ENCODE measurements at regions not wholly inside any gene's neighbourhood (a gene's known extent, or its start where the extent isn't known, plus 50 kb on each side); places are given as distances from the start of the nearest gene placed in this dataset.
"Not testable (repeated sequence)": the region's sequence is repeated elsewhere in the genome, so short reads cannot be mapped to it uniquely, and the experiment has no call there.

DNA sequence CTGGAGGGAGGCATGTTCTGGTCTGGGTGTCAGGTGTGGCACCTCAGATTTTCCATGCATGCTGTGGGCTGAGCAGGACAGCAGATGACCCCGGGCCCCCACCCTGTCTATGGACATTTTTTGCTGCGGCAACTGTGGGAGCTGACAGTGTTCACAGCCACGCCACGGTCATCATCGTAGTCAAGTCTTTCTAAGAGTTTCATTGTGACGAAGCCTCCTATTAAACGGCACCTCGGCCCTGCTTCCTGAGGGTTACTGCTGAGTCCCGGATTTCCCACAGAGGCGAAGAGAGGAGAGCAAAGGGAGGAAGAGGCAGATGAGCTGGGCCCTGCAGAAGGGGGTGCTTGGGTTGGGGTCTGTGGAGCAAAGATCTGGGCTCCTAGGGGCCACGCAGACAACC is 152.1 kb upstream of the POTEB2 start:
- H3K9me3 ChIP-seq (ENCODE audit: insufficient read depth, low read depth, low read length); H3K79me2 ChIP-seq (ENCODE audit: insufficient read depth, low read length); H3K4me3 ChIP-seq (ENCODE audit: low read length, poor library complexity, severe bottlenecking); H3F3A ChIP-seq (ENCODE audit: low read depth); H3K4me1 ChIP-seq (ENCODE audit: insufficient read depth, low read length, poor library complexity, severe bottlenecking); H3K36me3 ChIP-seq (ENCODE audit: insufficient read depth, low read length); H3K4me2 ChIP-seq (ENCODE audit: low read depth, low read length, poor library complexity, severe bottlenecking); H2AFZ ChIP-seq (ENCODE audit: low read length); H3K9ac ChIP-seq (ENCODE audit: low read depth, low read length, poor library complexity, severe bottlenecking); H3K27me3 ChIP-seq (ENCODE audit: insufficient read depth, low read length, poor library complexity, severe bottlenecking); H4K20me1 ChIP-seq (ENCODE audit: insufficient read depth, low read length, poor library complexity, severe bottlenecking); H3K9me2 ChIP-seq (replicated peaks; ENCODE audit: low read depth, low read length): not testable (repeated sequence)

- not testable (repeated sequence) for H3K4me3 ChIP-seq (ENCODE audit: low read length, poor library complexity, severe bottlenecking); H3K9me3 ChIP-seq (ENCODE audit: insufficient read depth, low read depth, low read length); H3K4me2 ChIP-seq (ENCODE audit: low read depth, low read length, poor library complexity, severe bottlenecking); H3F3A ChIP-seq (ENCODE audit: low read depth); H3K9ac ChIP-seq (ENCODE audit: low read depth, low read length, poor library complexity, severe bottlenecking); H2AFZ ChIP-seq (ENCODE audit: low read length); H3K9me2 ChIP-seq (replicated peaks; ENCODE audit: low read depth, low read length); H3K27me3 ChIP-seq (ENCODE audit: insufficient read depth, low read length, poor library complexity, severe bottlenecking); H3K36me3 ChIP-seq (ENCODE audit: insufficient read depth, low read length); H3K4me1 ChIP-seq (ENCODE audit: insufficient read depth, low read length, poor library complexity, severe bottlenecking); H3K79me2 ChIP-seq (ENCODE audit: insufficient read depth, low read length); H4K20me1 ChIP-seq (ENCODE audit: insufficient read depth, low read length, poor library complexity, severe bottlenecking)
Measured at GRCh38 chr15:21017326-21017725, 151.2 kb upstream of the POTEB2 start.

DNA sequence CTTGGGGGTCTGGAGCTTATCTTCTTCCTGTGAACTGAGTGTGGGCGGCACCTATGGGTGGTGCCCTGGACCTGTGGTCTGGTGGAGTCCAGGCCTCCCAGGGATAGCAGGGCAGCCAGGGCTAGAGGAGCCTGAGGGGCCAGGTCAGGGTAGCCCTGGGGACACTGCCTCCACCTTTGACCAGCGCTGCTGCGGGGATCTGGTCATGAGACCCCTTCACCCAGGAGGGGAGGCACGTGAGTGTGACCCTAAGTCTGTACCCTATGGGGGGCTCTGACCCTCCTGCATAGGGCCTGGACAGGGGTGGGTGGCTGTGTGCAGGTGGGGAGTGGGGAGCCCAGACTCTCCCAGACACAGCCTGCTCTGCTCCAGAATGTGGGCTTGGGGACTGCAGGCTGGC is 150.5 kb upstream of the POTEB2 start:
- not testable (repeated sequence) for H3K36me3 ChIP-seq (ENCODE audit: insufficient read depth, low read length); H3F3A ChIP-seq (ENCODE audit: low read depth); H3K9me3 ChIP-seq (ENCODE audit: insufficient read depth, low read depth, low read length); H3K9ac ChIP-seq (ENCODE audit: low read depth, low read length, poor library complexity, severe bottlenecking); H4K20me1 ChIP-seq (ENCODE audit: insufficient read depth, low read length, poor library complexity, severe bottlenecking); H3K4me3 ChIP-seq (ENCODE audit: low read length, poor library complexity, severe bottlenecking); H3K4me1 ChIP-seq (ENCODE audit: insufficient read depth, low read length, poor library complexity, severe bottlenecking); H3K79me2 ChIP-seq (ENCODE audit: insufficient read depth, low read length); H2AFZ ChIP-seq (ENCODE audit: low read length); H3K27me3 ChIP-seq (ENCODE audit: insufficient read depth, low read length, poor library complexity, severe bottlenecking); H3K4me2 ChIP-seq (ENCODE audit: low read depth, low read length, poor library complexity, severe bottlenecking); H3K9me2 ChIP-seq (replicated peaks; ENCODE audit: low read depth, low read length)

GRCh38 chr15:21015171-21015570 is 149.1 kb upstream of the POTEB2 start:
- H3K4me1 ChIP-seq (ENCODE audit: insufficient read depth, low read length, poor library complexity, severe bottlenecking); H3K4me2 ChIP-seq (ENCODE audit: low read depth, low read length, poor library complexity, severe bottlenecking); H2AFZ ChIP-seq (ENCODE audit: low read length); H3K36me3 ChIP-seq (ENCODE audit: insufficient read depth, low read length); H3K4me3 ChIP-seq (ENCODE audit: low read length, poor library complexity, severe bottlenecking); H3K9me2 ChIP-seq (replicated peaks; ENCODE audit: low read depth, low read length); H4K20me1 ChIP-seq (ENCODE audit: insufficient read depth, low read length, poor library complexity, severe bottlenecking); H3K79me2 ChIP-seq (ENCODE audit: insufficient read depth, low read length); H3F3A ChIP-seq (ENCODE audit: low read depth); H3K9ac ChIP-seq (ENCODE audit: low read depth, low read length, poor library complexity, severe bottlenecking); H3K27me3 ChIP-seq (ENCODE audit: insufficient read depth, low read length, poor library complexity, severe bottlenecking); H3K9me3 ChIP-seq (ENCODE audit: insufficient read depth, low read depth, low read length): not testable (repeated sequence)

GRCh38 chr15:21013308-21013707 is 147.2 kb upstream of the POTEB2 start:
- not testable (repeated sequence) for H3K9me2 ChIP-seq (replicated peaks; ENCODE audit: low read depth, low read length); H3K4me2 ChIP-seq (ENCODE audit: low read depth, low read length, poor library complexity, severe bottlenecking); H3K9me3 ChIP-seq (ENCODE audit: insufficient read depth, low read depth, low read length); H3K27me3 ChIP-seq (ENCODE audit: insufficient read depth, low read length, poor library complexity, severe bottlenecking); H3K79me2 ChIP-seq (ENCODE audit: insufficient read depth, low read length); H3K9ac ChIP-seq (ENCODE audit: low read depth, low read length, poor library complexity, severe bottlenecking); H3K4me3 ChIP-seq (ENCODE audit: low read length, poor library complexity, severe bottlenecking); H3K36me3 ChIP-seq (ENCODE audit: insufficient read depth, low read length); H3F3A ChIP-seq (ENCODE audit: low read depth); H4K20me1 ChIP-seq (ENCODE audit: insufficient read depth, low read length, poor library complexity, severe bottlenecking); H3K4me1 ChIP-seq (ENCODE audit: insufficient read depth, low read length, poor library complexity, severe bottlenecking); H2AFZ ChIP-seq (ENCODE audit: low read length)

DNA sequence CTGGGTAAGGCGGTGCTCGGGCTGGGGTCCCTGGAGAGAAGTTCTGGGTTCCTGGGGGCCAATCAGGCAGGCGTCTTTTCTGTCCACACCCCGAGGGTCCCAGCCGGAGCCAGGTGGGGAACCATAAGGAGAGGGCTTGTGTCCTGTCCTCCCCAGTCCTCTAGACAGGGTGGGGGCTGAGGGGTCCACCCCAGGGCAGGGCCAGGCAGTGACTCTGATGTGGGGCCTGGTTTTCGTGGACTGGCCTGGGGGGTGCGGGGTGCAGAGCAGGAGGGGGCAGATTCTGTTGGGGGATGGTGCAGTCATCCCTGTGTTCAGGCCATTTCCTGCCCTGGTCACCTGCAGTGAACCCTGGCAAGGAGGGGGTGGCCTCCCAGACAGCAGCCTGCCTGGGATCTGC is 143.5 kb upstream of the POTEB2 start:
- H2AFZ ChIP-seq (ENCODE audit: low read length); H3K79me2 ChIP-seq (ENCODE audit: insufficient read depth, low read length); H3K9me3 ChIP-seq (ENCODE audit: insufficient read depth, low read depth, low read length); H3K9ac ChIP-seq (ENCODE audit: low read depth, low read length, poor library complexity, severe bottlenecking); H3K4me1 ChIP-seq (ENCODE audit: insufficient read depth, low read length, poor library complexity, severe bottlenecking); H3F3A ChIP-seq (ENCODE audit: low read depth); H3K27me3 ChIP-seq (ENCODE audit: insufficient read depth, low read length, poor library complexity, severe bottlenecking); H3K9me2 ChIP-seq (replicated peaks; ENCODE audit: low read depth, low read length); H4K20me1 ChIP-seq (ENCODE audit: insufficient read depth, low read length, poor library complexity, severe bottlenecking); H3K4me2 ChIP-seq (ENCODE audit: low read depth, low read length, poor library complexity, severe bottlenecking); H3K4me3 ChIP-seq (ENCODE audit: low read length, poor library complexity, severe bottlenecking); H3K36me3 ChIP-seq (ENCODE audit: insufficient read depth, low read length): not testable (repeated sequence)

GRCh38 chr15:21003459-21003858 is 137.3 kb upstream of the POTEB2 start:
- not testable (repeated sequence) for H3F3A ChIP-seq (ENCODE audit: low read depth); H2AFZ ChIP-seq (ENCODE audit: low read length); H3K9ac ChIP-seq (ENCODE audit: low read depth, low read length, poor library complexity, severe bottlenecking); H3K79me2 ChIP-seq (ENCODE audit: insufficient read depth, low read length); H3K4me3 ChIP-seq (ENCODE audit: low read length, poor library complexity, severe bottlenecking); H3K36me3 ChIP-seq (ENCODE audit: insufficient read depth, low read length); H3K27me3 ChIP-seq (ENCODE audit: insufficient read depth, low read length, poor library complexity, severe bottlenecking); H3K9me2 ChIP-seq (replicated peaks; ENCODE audit: low read depth, low read length); H3K9me3 ChIP-seq (ENCODE audit: insufficient read depth, low read depth, low read length); H4K20me1 ChIP-seq (ENCODE audit: insufficient read depth, low read length, poor library complexity, severe bottlenecking); H3K4me2 ChIP-seq (ENCODE audit: low read depth, low read length, poor library complexity, severe bottlenecking)
- H3K4me1 ChIP-seq (ENCODE audit: insufficient read depth, low read length, poor library complexity, severe bottlenecking) = peaks cover 14% of the 10 kb centered on the region

DNA sequence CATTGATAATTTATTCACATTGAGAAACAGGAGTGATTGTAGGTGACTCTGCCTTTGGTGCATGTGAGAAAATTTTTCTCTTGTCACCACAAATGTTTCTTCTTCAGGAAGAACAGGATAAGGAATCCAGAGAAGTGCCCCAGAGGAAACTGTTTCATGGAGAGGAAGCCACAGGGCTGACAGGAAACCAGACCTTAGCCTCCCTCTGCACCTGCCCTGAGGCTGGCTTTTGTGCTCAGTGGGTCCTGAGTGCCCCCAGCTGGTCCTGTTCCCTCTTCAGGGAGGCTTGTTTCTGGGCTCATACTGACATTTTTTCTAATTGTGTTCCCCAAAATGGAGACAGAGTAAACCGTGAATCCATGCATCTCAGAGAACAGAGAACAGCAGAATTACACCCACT is 135.8 kb upstream of the POTEB2 start:
- not testable (repeated sequence) for H3K9me3 ChIP-seq (ENCODE audit: insufficient read depth, low read depth, low read length); H3K27me3 ChIP-seq (ENCODE audit: insufficient read depth, low read length, poor library complexity, severe bottlenecking); H3K4me3 ChIP-seq (ENCODE audit: low read length, poor library complexity, severe bottlenecking); H3K9me2 ChIP-seq (replicated peaks; ENCODE audit: low read depth, low read length); H3F3A ChIP-seq (ENCODE audit: low read depth); H2AFZ ChIP-seq (ENCODE audit: low read length); H3K36me3 ChIP-seq (ENCODE audit: insufficient read depth, low read length); H4K20me1 ChIP-seq (ENCODE audit: insufficient read depth, low read length, poor library complexity, severe bottlenecking); H3K79me2 ChIP-seq (ENCODE audit: insufficient read depth, low read length)
- Histone ChIP-seq H3K4me1 (ENCODE audit: insufficient read depth, low read length, poor library complexity, severe bottlenecking) (peaks cover 14% of the 10 kb centered on the region), H3K4me2 (ENCODE audit: low read depth, low read length, poor library complexity, severe bottlenecking) (peak overlapping the region; percentile 63), H3K9ac (ENCODE audit: low read depth, low read length, poor library complexity, severe bottlenecking) (peak overlapping the region; percentile 60)

All from Loucy (cell line).